LNCAP (cell line): ENCODE measurements at regions not wholly inside any gene's neighbourhood (a gene's known extent, or its start where the extent isn't known, plus 50 kb on each side); places are given as distances from the start of the nearest gene placed in this dataset.

ENCODE experiments used
- TF ChIP-seq, protein P1 (sequence below): fragments of 450-650 bp; IDR thresholded peaks from 2 replicates; pipeline ENCODE4 v1.5.1; 2017; ENCODE audit warnings: mild to moderate bottlenecking

DNA sequence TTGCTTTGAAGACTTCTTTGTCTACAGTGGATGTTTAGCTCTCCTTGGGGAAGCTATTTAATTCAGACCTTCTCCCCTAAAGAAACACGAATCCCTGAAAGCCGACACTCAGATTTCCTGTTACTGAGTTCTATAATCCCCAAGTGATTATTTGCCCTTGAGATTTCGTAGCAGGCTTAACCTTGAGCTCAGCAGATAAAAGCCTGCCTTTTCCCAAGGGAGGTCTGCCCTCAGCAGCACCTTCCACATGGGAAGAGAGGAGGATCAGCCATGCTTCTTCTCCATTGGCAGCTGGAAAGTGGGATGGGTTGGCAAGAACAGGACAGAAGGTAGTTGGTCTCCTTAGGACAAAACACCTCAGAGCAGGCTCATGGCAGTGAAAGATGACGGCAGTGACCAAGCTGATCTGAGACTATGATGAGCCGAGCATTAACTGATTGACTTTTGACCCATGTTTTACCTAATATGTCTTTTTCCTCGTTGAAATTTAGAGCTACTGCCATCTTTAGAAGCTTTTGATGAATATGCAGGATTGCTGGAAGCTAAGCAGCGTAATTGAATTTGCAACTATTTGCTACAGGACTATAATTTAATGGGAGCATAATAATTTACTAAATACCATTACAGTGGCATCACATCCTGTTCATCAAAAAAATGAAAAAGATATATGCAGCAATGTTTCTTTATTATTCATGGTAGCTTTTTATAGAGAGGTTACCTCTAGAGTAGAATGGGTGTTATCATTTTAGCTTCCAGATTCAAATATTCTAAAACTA is 511.1 kb upstream of the ID2 start:
- TF ChIP-seq, protein P1, sequence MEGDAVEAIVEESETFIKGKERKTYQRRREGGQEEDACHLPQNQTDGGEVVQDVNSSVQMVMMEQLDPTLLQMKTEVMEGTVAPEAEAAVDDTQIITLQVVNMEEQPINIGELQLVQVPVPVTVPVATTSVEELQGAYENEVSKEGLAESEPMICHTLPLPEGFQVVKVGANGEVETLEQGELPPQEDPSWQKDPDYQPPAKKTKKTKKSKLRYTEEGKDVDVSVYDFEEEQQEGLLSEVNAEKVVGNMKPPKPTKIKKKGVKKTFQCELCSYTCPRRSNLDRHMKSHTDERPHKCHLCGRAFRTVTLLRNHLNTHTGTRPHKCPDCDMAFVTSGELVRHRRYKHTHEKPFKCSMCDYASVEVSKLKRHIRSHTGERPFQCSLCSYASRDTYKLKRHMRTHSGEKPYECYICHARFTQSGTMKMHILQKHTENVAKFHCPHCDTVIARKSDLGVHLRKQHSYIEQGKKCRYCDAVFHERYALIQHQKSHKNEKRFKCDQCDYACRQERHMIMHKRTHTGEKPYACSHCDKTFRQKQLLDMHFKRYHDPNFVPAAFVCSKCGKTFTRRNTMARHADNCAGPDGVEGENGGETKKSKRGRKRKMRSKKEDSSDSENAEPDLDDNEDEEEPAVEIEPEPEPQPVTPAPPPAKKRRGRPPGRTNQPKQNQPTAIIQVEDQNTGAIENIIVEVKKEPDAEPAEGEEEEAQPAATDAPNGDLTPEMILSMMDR = no peak

DNA sequence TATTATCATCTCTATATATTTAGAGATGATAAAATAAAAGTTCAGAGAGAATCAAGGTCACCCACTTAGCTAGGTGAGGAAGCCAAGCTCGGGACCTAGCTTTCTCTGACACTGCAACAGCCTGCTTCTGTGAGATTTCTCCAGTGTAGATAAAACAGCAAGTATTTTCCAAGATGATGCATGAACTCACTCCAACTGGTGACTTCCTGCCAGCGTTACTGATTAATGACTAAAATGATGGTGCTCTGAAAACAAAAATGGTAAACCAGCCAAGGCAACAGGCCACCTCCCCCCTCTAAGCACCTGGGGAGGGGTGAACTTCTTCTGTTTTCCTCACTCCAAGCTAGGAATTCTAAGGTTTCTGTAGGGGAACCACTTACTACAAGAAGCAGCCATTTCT is 510.2 kb upstream of the ID2 start:
- TF ChIP-seq, protein P1 = no peak

DNA sequence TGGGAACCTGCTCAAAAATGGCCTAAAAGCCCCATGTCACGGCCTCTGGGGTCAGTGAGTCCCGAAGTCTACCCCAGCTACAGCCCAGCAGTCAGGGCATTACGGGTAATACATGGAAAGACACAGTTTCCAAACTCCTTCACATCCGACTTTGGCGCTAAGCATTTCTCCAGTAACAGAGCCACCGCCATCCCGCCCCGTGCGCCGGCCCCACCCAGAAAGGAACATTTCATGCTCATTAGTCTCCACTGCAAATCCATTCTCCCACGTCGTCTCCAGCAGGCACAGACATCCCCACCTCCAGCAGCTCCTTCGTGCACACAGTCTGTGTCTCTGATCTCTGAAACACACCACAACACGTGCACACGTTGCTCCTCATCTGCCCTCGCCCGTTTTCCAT is 509.2 kb upstream of the ID2 start:
- TF ChIP-seq, protein P1 = no peak

DNA sequence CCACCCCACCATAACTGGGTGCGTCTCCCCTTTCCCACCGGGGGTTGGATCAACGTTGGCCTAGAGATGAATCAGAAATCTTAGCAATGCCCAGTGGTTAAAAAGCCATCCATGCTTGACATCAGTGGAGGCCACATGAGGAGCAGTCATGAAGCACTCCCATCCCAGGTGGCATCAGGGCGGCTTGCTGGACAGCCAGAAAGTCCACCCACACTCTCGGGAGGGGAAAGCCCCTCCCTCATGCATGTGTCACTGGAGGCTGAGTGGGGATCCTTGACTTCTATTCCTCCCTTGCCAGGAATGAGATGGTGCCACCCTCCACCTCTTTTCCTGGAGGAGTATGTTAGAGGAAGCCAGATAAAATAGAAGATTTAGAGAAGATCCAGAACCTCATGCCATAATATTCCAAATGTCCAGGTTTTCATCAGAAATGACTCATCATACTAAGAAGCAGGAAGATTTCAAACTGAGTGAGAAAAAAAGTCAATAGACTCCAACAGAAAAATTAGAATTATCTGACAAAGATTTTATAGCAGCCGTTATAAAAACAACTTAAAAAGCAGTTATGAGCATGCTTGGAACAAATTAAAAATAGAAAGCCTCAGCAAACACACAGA is 507.1 kb upstream of the ID2 start:
- TF ChIP-seq, protein P1 = no peak

DNA sequence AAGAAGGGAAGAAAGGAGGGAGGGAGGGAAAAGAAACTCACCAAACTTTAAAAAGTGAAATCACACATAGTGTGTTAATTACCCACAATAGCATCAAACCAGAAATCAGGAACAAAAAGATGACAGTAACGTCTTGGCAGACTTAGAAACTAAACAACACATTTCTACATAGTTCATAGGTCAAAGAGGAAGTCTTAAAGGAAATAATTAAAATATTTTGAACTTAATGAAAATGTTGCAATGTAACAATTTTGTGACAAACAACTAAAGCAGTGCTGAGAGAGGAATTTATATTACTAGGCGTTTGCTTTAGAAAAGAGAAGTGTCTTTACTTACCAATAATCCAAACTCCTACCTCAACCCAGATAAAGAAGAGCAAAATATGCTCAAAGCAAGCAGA is 505.0 kb upstream of the ID2 start:
- TF ChIP-seq, protein P1 = no peak

DNA sequence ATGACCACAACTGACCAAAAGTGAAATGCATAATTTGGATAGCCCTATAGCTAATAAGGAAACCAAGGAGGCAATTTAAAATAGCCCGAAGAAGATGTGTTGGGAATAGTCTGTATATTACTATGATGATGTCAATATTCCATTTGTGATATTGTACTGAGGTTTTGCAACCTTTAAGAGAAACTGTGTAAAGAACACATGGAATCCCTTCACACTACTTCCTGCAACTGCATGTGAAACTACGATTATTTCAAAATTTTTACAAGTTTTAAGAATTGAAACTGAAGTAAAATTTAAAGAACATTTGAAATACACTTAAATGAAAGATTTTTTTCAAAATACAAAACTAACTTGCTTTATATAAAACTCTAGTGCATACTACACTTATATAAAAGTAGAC is 504.3 kb upstream of the ID2 start:
- TF ChIP-seq, protein P1 = no peak

DNA sequence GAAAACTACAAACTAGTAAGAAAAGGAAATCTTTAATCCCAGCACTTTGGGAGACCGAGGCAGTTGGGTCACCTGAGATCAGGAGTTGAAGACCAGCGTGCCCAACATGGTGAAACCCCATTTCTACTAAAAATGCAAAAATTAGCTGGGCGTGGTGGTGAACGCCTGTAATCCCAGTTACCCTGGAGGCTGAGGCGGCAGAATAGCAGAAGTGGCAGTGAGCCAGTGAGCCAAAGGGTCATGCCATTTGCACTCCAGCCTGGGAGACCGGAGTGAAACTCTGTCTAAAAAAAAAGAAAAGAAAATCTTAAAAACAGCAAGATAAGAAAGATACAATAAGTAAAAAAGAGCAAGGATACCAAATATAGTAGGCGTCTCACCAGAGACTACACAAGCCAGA is 502.9 kb upstream of the ID2 start:
- TF ChIP-seq, protein P1 = no peak
